AG04449 (cell line): ENCODE measurements at regions not wholly inside any gene's neighbourhood (a gene's known extent, or its start where the extent isn't known, plus 50 kb on each side); places are given as distances from the start of the nearest gene placed in this dataset.

Source experiments
- CTCF ChIA-PET: fragments of 350-600 bp; formaldehyde crosslinking; extraction: SDS; loops from one replicate; lab custom pipeline; 2021; ENCODE audit warnings: antibody characterized with exemption; lab: Yijun Ruan, JAX
- POLR2A ChIA-PET: fragments of 400-600, 350-600 bp; formaldehyde crosslinking; extraction: SDS; loops from one replicate; lab custom pipeline; 2020; ENCODE audit warnings: antibody characterized with exemption, inconsistent platforms; lab: Yijun Ruan, JAX
- DNase-seq: peaks from one replicate; pipeline ENCODE4 v3.0.0-alpha.2; 2010; ENCODE audit warnings: low read depth, low spot score
- H3K4me3 ChIP-seq: 2 replicates; pipeline ENCODE4 v1.5.1; 2011; ENCODE audit warnings: low read depth, mild to moderate bottlenecking, control low read depth, low read length
- CTCF ChIP-seq: IDR thresholded peaks from one replicate; pipeline ENCODE4 v1.5.1; 2011; ENCODE audit warnings: mild to moderate bottlenecking, moderate library complexity, low read length, control low read depth, inconsistent platforms; ENCODE audit not compliant: insufficient read depth; ENCODE audit errors: missing control alignments

- no peak for TF ChIP-seq CTCF
- ChIA-PET POLR2A (interaction anchor here (1.0 kb wide), 1 partner anchor 28 kb away, joined by 3 read pairs; no protein-coding TSS in a partner anchor), CTCF (interaction anchor here (4.6 kb wide), 1 partner anchor 68 kb away, joined by 13 read pairs; no protein-coding TSS in a partner anchor)
- no peak overlapping the region for H3K4me3 ChIP-seq
- no peak for DNase-seq
These were observed 110.3 kb upstream of the PKDCC start for GRCh38 chr2:41937464-41937906.

GRCh38 chr2:41937921-41938708 is 109.7 kb upstream of the PKDCC start:
- H3K4me3 ChIP-seq = no peak overlapping the region
- TF ChIP-seq CTCF = no peak
- no peak for DNase-seq
- ChIA-PET POLR2A (interaction anchor here (1.0 kb wide), 1 partner anchor 28 kb away, joined by 3 read pairs; no protein-coding TSS in a partner anchor), CTCF (interaction anchor here (1.3 to 4.6 kb wide), 2 partner anchors 11 to 68 kb away, joined by 3 to 13 read pairs; no protein-coding TSS in a partner anchor)

- DNase-seq = no peak
- ChIA-PET POLR2A (no interaction called here), CTCF (interaction anchor here (4.6 kb wide), 1 partner anchor 70 kb away, joined by 13 read pairs; no protein-coding TSS in a partner anchor)
- no peak overlapping the region for H3K4me3 ChIP-seq
- no peak for TF ChIP-seq CTCF
These were observed 107.6 kb upstream of the PKDCC start for GRCh38 chr2:41940060-41940744.

GRCh38 chr2:41940745-41941063 is 107.1 kb upstream of the PKDCC start:
- H3K4me3 ChIP-seq = no peak overlapping the region
- no peak for TF ChIP-seq CTCF
- ChIA-PET CTCF (interaction anchor here (0.8 kb wide), 1 partner anchor 16 kb away, joined by 3 read pairs; no protein-coding TSS in a partner anchor), POLR2A (no interaction called here)
- DNase-seq = no peak

- POLR2A ChIA-PET = no interaction called here
- CTCF ChIA-PET = interaction anchor here (0.8 kb wide), 1 partner anchor 145 kb away, joined by 3 read pairs; no protein-coding TSS in a partner anchor
- DNase-seq = no peak
- TF ChIP-seq CTCF = no peak
- H3K4me3 ChIP-seq = no peak overlapping the region
These were observed 106.0 kb upstream of the PKDCC start for GRCh38 chr2:41941831-41942230.

GRCh38 chr2:41942278-41942677 is 105.5 kb upstream of the PKDCC start:
- no peak overlapping the region for H3K4me3 ChIP-seq
- POLR2A ChIA-PET = no interaction called here
- DNase-seq = no peak
- TF ChIP-seq CTCF = no peak
- CTCF ChIA-PET = interaction anchor here (0.8 kb wide), 1 partner anchor 10 kb away, joined by 3 read pairs; no protein-coding TSS in a partner anchor
